SK-N-SH treated with all-trans-retinoic acid at 6 μM for 48 hours (cell line): ENCODE measurements at regions not wholly inside any gene's neighbourhood (a gene's known extent, or its start where the extent isn't known, plus 50 kb on each side); places are given as distances from the start of the nearest gene placed in this dataset.

Experiments used
- ATAC-seq: fragments of 200-7000 bp; cut with Tn5 transposase; 3 replicates; pipeline ENCODE4 v1.9.1; 2020; ENCODE audit warnings: mild to moderate bottlenecking, moderate library complexity
- BACH2 ChIP-seq: fragments of 250-450 bp; sonication (Bioruptor Pico); IDR thresholded peaks from 2 replicates; pipeline ENCODE4 v1.9.0; 2021; ENCODE audit warnings: mild to moderate bottlenecking, borderline replicate concordance
- CREB5 ChIP-seq: fragments of 250-450 bp; sonication (Bioruptor Pico); IDR thresholded peaks from 2 replicates; pipeline ENCODE4 v1.5.1; 2020; ENCODE audit warnings: low read depth, mild to moderate bottlenecking, moderate library complexity
- CSDC2 ChIP-seq: fragments of 250-450 bp; sonication (Bioruptor Pico); IDR thresholded peaks from 2 replicates; pipeline ENCODE4 v1.5.0; 2020; ENCODE audit warnings: mild to moderate bottlenecking, moderate library complexity
- CSRNP3 ChIP-seq: fragments of 250-450 bp; sonication (Bioruptor Pico); IDR thresholded peaks from 2 replicates; pipeline ENCODE4 v1.5.1; 2021; ENCODE audit warnings: mild to moderate bottlenecking, moderate library complexity
- ESRRG ChIP-seq: fragments of 250-450 bp; sonication (Bioruptor Pico); IDR thresholded peaks from 2 replicates; pipeline ENCODE4 v1.6.1; 2021; ENCODE audit warnings: mild to moderate bottlenecking
- GLIS3 ChIP-seq: fragments of 250-450 bp; sonication (Bioruptor Pico); IDR thresholded peaks from 2 replicates; pipeline ENCODE4 v1.5.0; 2020; ENCODE audit warnings: mild to moderate bottlenecking, moderate library complexity
- ISL1 ChIP-seq: fragments of 250-450 bp; sonication (Bioruptor Pico); IDR thresholded peaks from 2 replicates; pipeline ENCODE4 v2.1.2; 2022; ENCODE audit warnings: mild to moderate bottlenecking, moderate library complexity
- OSR1 ChIP-seq: fragments of 250-450 bp; sonication (Bioruptor Pico); IDR thresholded peaks from 2 replicates; pipeline ENCODE4 v1.8.0; 2022; ENCODE audit warnings: moderate library complexity, mild to moderate bottlenecking, inconsistent platforms
- PATZ1 ChIP-seq: fragments of 250-450 bp; sonication (Bioruptor Pico); IDR thresholded peaks from 2 replicates; pipeline ENCODE4 v1.8.0; 2020; ENCODE audit warnings: mild to moderate bottlenecking, moderate library complexity, borderline replicate concordance
- POU6F1 ChIP-seq: fragments of 250-450 bp; sonication (Bioruptor Pico); IDR thresholded peaks from 2 replicates; pipeline ENCODE4 v1.8.0; 2021; ENCODE audit warnings: low read depth, mild to moderate bottlenecking, moderate library complexity, borderline replicate concordance
- PPARA ChIP-seq: fragments of 250-450 bp; sonication (Bioruptor Pico); IDR thresholded peaks from 2 replicates; pipeline ENCODE4 v1.5.0; 2020; ENCODE audit warnings: mild to moderate bottlenecking, borderline replicate concordance
- RARB ChIP-seq: fragments of 250-450 bp; sonication (Bioruptor Pico); IDR thresholded peaks from 2 replicates; pipeline ENCODE4 v1.8.0; 2021; ENCODE audit warnings: mild to moderate bottlenecking, moderate library complexity
- SNAI2 ChIP-seq: fragments of 250-450 bp; sonication (Bioruptor Pico); IDR thresholded peaks from 2 replicates; pipeline ENCODE4 v1.5.0; 2020; ENCODE audit warnings: mild to moderate bottlenecking, moderate library complexity
- TCF4 ChIP-seq: fragments of 250-450 bp; sonication (Bioruptor Pico); IDR thresholded peaks from 2 replicates; pipeline ENCODE4 v1.8.0; 2021; ENCODE audit warnings: mild to moderate bottlenecking, moderate library complexity, borderline replicate concordance
- TOX ChIP-seq: fragments of 250-450 bp; sonication (Bioruptor Pico); IDR thresholded peaks from 2 replicates; pipeline ENCODE4 v1.8.0; 2021; ENCODE audit warnings: mild to moderate bottlenecking, moderate library complexity, borderline replicate concordance
- TSHZ2 ChIP-seq: fragments of 250-450 bp; sonication (Bioruptor Pico); IDR thresholded peaks from 2 replicates; pipeline ENCODE4 v1.5.0; 2020; ENCODE audit warnings: mild to moderate bottlenecking, moderate library complexity
- ZC3H10 ChIP-seq: fragments of 250-450 bp; sonication (Bioruptor Pico); IDR thresholded peaks from 2 replicates; pipeline ENCODE4 v1.5.1; 2021; ENCODE audit warnings: mild to moderate bottlenecking, moderate library complexity
- ZFP30 ChIP-seq: fragments of 450-650 bp; formaldehyde crosslinking; IDR thresholded peaks from 2 replicates; pipeline ENCODE4 v1.5.0; 2022; ENCODE audit warnings: mild to moderate bottlenecking, moderate library complexity
- ZNF565 ChIP-seq: fragments of 450-650 bp; formaldehyde crosslinking; conservative IDR thresholded peaks from 2 replicates; pipeline ENCODE4 v1.5.0; 2020; ENCODE audit warnings: low read depth, mild to moderate bottlenecking, moderate library complexity
- ZNF70 ChIP-seq: fragments of 450-650 bp; formaldehyde crosslinking; IDR thresholded peaks from 2 replicates; pipeline ENCODE4 v1.5.0; 2020; ENCODE audit warnings: mild to moderate bottlenecking, moderate library complexity
- ZNF8 ChIP-seq: fragments of 450-650 bp; formaldehyde crosslinking; IDR thresholded peaks from 2 replicates; pipeline ENCODE4 v1.5.0; 2020; ENCODE audit warnings: mild to moderate bottlenecking, moderate library complexity

GRCh38 chr9:78654324-78654723 lies 357.4 kb downstream of the PSAT1 start:
- no peak for ATAC-seq
- TF ChIP-seq CREB5 (no peak), GLIS3 (CRISPR knock-in tag) (no peak), ESRRG (CRISPR knock-in tag) (no peak), PATZ1 (no peak), SNAI2 (no peak), TOX (CRISPR knock-in tag) (no peak), ZC3H10 (no peak), TSHZ2 (CRISPR knock-in tag) (no peak), OSR1 (CRISPR knock-in tag) (no peak), ISL1 (CRISPR knock-in tag) (no peak), CSDC2 (CRISPR knock-in tag) (no peak), ZNF565 (CRISPR knock-in tag) (no peak), ZNF70 (no peak)

- TF ChIP-seq GLIS3 (CRISPR knock-in tag) (no peak), CREB5 (no peak), TSHZ2 (CRISPR knock-in tag) (no peak), ZNF8 (no peak), ZNF565 (CRISPR knock-in tag) (no peak), CSRNP3 (no peak), TOX (CRISPR knock-in tag) (no peak), SNAI2 (no peak), BACH2 (no peak), TCF4 (no peak), ZFP30 (no peak), OSR1 (CRISPR knock-in tag) (no peak), PPARA (CRISPR knock-in tag) (no peak), RARB (CRISPR knock-in tag) (no peak), PATZ1 (no peak), POU6F1 (no peak), ZNF70 (no peak), ISL1 (CRISPR knock-in tag) (no peak), CSDC2 (CRISPR knock-in tag) (no peak)
- no peak for ATAC-seq
Measured at GRCh38 chr9:78663369-78663768, 366.4 kb downstream of the PSAT1 start.
